Testis (tissue), 2 donors: ENCODE measurements at regions not wholly inside any gene's neighbourhood (a gene's known extent, or its start where the extent isn't known, plus 50 kb on each side); places are given as distances from the start of the nearest gene placed in this dataset.

Experiments
- DNase-seq: peaks from one replicate; pipeline ENCODE4 v3.0.0-alpha.2; 2019
- H3K27ac ChIP-seq, 2 donors: fragments of 200-600 bp; sonication (generic); one replicate each; pipeline ENCODE4 v1.5.1; 2019
- H3K27me3 ChIP-seq: fragments of 200-600 bp; sonication (generic); one replicate; pipeline ENCODE4 v1.5.1; 2019
- H3K36me3 ChIP-seq: fragments of 200-600 bp; sonication (generic); one replicate; pipeline ENCODE4 v1.5.1; 2017; ENCODE audit warnings: low read depth; ENCODE audit errors: missing control alignments
- H3K4me1 ChIP-seq: fragments of 200-600 bp; sonication (generic); one replicate; pipeline ENCODE4 v1.5.1; 2019
- H3K4me3 ChIP-seq, 2 donors: fragments of 200-600 bp; sonication (generic); one replicate each; pipeline ENCODE4 v1.5.1; 2017 to 2019
- H3K9me3 ChIP-seq: fragments of 200-600 bp; sonication (generic); one replicate; pipeline ENCODE4 v1.5.1; 2017
- CTCF ChIP-seq, 3 experiments: fragments of 450-650 bp in 2 of 3; fragments of 200-600 bp in 1 of 3; sonication (generic) in 1 of 3; IDR thresholded peaks; one replicate each; pipeline ENCODE4 v1.5.1; 2016 to 2019; ENCODE audit warnings: antibody characterized with exemption in 3 of 3, mild to moderate bottlenecking in 2 of 3, moderate library complexity in 1 of 3
- POLR2A ChIP-seq: fragments of 450-650 bp; IDR thresholded peaks from one replicate; pipeline ENCODE4 v1.6.1; 2017; ENCODE audit warnings: antibody characterized with exemption, mild to moderate bottlenecking, moderate library complexity
- WGBS, 2 donors: methylation state at CpG; one replicate each; pipeline ENCODE4 v1.1.5; 2018; 5-methylcytosine and 5-hydroxymethylcytosine counted together
- intact Hi-C: fragments of 100-400 bp; cut with DNase I; formaldehyde crosslinking; loops from one replicate; pipeline ENCODE4 v1.15.1; 2023; ENCODE audit warnings: low total_unique reads

GRCh38 chr3:147015334-147015733, 391.0 kb downstream of the ZIC4 start:
- H3K36me3 ChIP-seq: no peaks in the 10 kb centered on the region
- no peak overlapping the region for H3K4me3 ChIP-seq
- DNase-seq: no peak
- TF ChIP-seq POLR2A (no peak), CTCF (IDR thresholded peaks at IDR 0.05) (no peak)
- no peaks in the 10 kb centered on the region for H3K4me1 ChIP-seq
- H3K27me3 ChIP-seq: no peaks in the 10 kb centered on the region
- no peaks in the 10 kb centered on the region for H3K9me3 ChIP-seq
- intact Hi-C loops: no loop called here
- no peak overlapping the region for H3K27ac ChIP-seq
- 76 to 84% methylated on average over 3 of the region's 3 CpGs for WGBS, 2 donors

- H3K4me3 ChIP-seq: no peak overlapping the region
- H3K27me3 ChIP-seq: no peaks in the 10 kb centered on the region
- H3K9me3 ChIP-seq: no peaks in the 10 kb centered on the region
- no peak overlapping the region for H3K27ac ChIP-seq
- no peak for TF ChIP-seq CTCF (IDR thresholded peaks at IDR 0.05)
- no peak for TF ChIP-seq POLR2A
- DNase-seq: no peak
- intact Hi-C loops: no loop called here
- 39 to 57% methylated on average over 1 of the region's 1 CpG for WGBS, 2 donors
- H3K36me3 ChIP-seq: no peaks in the 10 kb centered on the region
- no peaks in the 10 kb centered on the region for H3K4me1 ChIP-seq
Measured at GRCh38 chr3:147008886-147009285, 397.5 kb downstream of the ZIC4 start.

GRCh38 chr3:147008458-147008857, 397.9 kb downstream of the ZIC4 start:
- intact Hi-C loops: no loop called here
- Histone ChIP-seq H3K27me3 (no peaks in the 10 kb centered on the region), H3K36me3 (no peaks in the 10 kb centered on the region), H3K9me3 (no peaks in the 10 kb centered on the region), H3K4me1 (no peaks in the 10 kb centered on the region), H3K27ac (no peak overlapping the region), H3K4me3 (no peak overlapping the region)
- 98 to 100% methylated on average over 2 of the region's 2 CpGs for WGBS, 2 donors
- TF ChIP-seq CTCF (IDR thresholded peaks at IDR 0.05): no peak
- no peak for TF ChIP-seq POLR2A
- DNase-seq: no peak

- no peak for TF ChIP-seq POLR2A
- TF ChIP-seq CTCF (IDR thresholded peaks at IDR 0.05): no peak
- H3K27ac ChIP-seq: no peak overlapping the region
- 88 to 98% methylated on average over 2 of the region's 2 CpGs for WGBS, 2 donors
- H3K9me3 ChIP-seq: no peaks in the 10 kb centered on the region
- H3K4me3 ChIP-seq: no peak overlapping the region
- DNase-seq: no peak
- intact Hi-C loops: no loop called here
- no peaks in the 10 kb centered on the region for H3K4me1 ChIP-seq
- H3K27me3 ChIP-seq: no peaks in the 10 kb centered on the region
- H3K36me3 ChIP-seq: no peaks in the 10 kb centered on the region
Measured at GRCh38 chr3:147007736-147008245, 398.6 kb downstream of the ZIC4 start.

- no peaks in the 10 kb centered on the region for H3K27me3 ChIP-seq
- TF ChIP-seq POLR2A (no peak), CTCF (IDR thresholded peaks at IDR 0.05) (no peak)
- H3K4me1 ChIP-seq: no peaks in the 10 kb centered on the region
- no peaks in the 10 kb centered on the region for H3K9me3 ChIP-seq
- intact Hi-C loops: no loop called here
- 98 to 100% methylated on average over 2 of the region's 2 CpGs for WGBS, 2 donors
- H3K4me3 ChIP-seq: no peak overlapping the region
- DNase-seq: no peak
- H3K27ac ChIP-seq: no peak overlapping the region
- H3K36me3 ChIP-seq: no peaks in the 10 kb centered on the region
Measured at GRCh38 chr3:147002721-147003120, 397.6 kb upstream of the PLSCR5 start.
